ENCODE measurements at regions not wholly inside any gene's neighbourhood (a gene's known extent, or its start where the extent isn't known, plus 50 kb on each side); places are given as distances from the start of the nearest gene placed in this dataset.

DNA sequence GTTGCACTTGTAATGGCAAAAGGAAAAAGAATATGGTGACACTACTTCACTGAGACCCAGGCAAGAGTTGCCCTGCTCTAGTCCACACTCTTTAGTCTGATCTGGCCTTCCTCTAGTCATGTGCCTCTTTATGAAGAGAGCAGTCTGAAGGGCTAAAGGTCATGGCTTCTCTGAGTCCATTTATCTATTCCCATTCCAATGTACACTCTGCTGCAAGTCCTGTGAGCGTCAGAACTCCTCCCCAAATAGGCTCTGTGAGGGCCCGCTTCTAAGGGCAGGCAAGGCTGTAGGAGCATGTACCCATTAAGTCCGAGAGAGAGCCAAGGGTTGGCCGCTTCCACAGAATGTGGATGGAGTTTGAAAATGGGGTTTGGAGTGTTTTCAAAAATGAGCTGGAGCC is 209.3 kb downstream of the AHR start:
- TF ChIP-seq, protein P1, sequence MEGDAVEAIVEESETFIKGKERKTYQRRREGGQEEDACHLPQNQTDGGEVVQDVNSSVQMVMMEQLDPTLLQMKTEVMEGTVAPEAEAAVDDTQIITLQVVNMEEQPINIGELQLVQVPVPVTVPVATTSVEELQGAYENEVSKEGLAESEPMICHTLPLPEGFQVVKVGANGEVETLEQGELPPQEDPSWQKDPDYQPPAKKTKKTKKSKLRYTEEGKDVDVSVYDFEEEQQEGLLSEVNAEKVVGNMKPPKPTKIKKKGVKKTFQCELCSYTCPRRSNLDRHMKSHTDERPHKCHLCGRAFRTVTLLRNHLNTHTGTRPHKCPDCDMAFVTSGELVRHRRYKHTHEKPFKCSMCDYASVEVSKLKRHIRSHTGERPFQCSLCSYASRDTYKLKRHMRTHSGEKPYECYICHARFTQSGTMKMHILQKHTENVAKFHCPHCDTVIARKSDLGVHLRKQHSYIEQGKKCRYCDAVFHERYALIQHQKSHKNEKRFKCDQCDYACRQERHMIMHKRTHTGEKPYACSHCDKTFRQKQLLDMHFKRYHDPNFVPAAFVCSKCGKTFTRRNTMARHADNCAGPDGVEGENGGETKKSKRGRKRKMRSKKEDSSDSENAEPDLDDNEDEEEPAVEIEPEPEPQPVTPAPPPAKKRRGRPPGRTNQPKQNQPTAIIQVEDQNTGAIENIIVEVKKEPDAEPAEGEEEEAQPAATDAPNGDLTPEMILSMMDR (IDR thresholded peaks at IDR 0.05; ENCODE audit: low read depth, low read length): no peak
- TF ChIP-seq EZH2phosphoT487 (IDR thresholded peaks at IDR 0.05; ENCODE audit: low read depth): no peak
